T-helper 17 cell (primary cell): ENCODE measurements at regions not wholly inside any gene's neighbourhood (a gene's known extent, or its start where the extent isn't known, plus 50 kb on each side); places are given as distances from the start of the nearest gene placed in this dataset.
A peak's percentile ranks its signal among the peaks of the same experiment; 100 is the strongest.

ENCODE experiments used
- ATAC-seq: fragments of 150-1000 bp; cut with Tn5 transposase; 2 replicates; pipeline ENCODE4 v1.10.0; 2021; ENCODE audit warnings: mild to moderate bottlenecking, moderate library complexity
- DNase-seq, 3 donors: peaks; one replicate each; pipeline versions ENCODE4 v3.0.0 to v3.0.0-alpha.2; 2020 to 2021
- H3K9me3 ChIP-seq: one replicate; pipeline ENCODE4 v1.7.0; 2013; ENCODE audit warnings: low read length, mild to moderate bottlenecking; ENCODE audit not compliant: control insufficient read depth, poor library complexity, severe bottlenecking
- H3K27ac Mint-ChIP-seq: one replicate; pipeline ENCODE4 v1.8.0; 2022; ENCODE audit warnings: mild to moderate bottlenecking, moderate library complexity, mixed read lengths
- H3K27me3 Mint-ChIP-seq: one replicate; pipeline ENCODE4 v1.8.0; 2022; ENCODE audit warnings: mixed read lengths
- H3K36me3 Mint-ChIP-seq: one replicate; pipeline ENCODE4 v1.8.0; 2022; ENCODE audit warnings: low read depth, mixed read lengths
- H3K4me1 Mint-ChIP-seq: one replicate; pipeline ENCODE4 v1.8.0; 2022; ENCODE audit warnings: mild to moderate bottlenecking, mixed read lengths
- H3K4me3 Mint-ChIP-seq: one replicate; pipeline ENCODE4 v1.8.0; 2022; ENCODE audit warnings: mild to moderate bottlenecking, moderate library complexity, mixed read lengths

GRCh38 chr1:213750231-213751063, 237.3 kb upstream of the PROX1 start:
- H3K4me1 Mint-ChIP-seq, result no peaks in the 10 kb centered on the region
- no peaks in the 10 kb centered on the region for H3K36me3 Mint-ChIP-seq
- no peaks in the 10 kb centered on the region for H3K9me3 ChIP-seq
- ATAC-seq (no peak), DNase-seq (no peak)
- H3K27ac Mint-ChIP-seq, result no peak overlapping the region
- no peak overlapping the region for H3K4me3 Mint-ChIP-seq
- no peaks in the 10 kb centered on the region for H3K27me3 Mint-ChIP-seq

GRCh38 chr1:213751064-213751397, 236.7 kb upstream of the PROX1 start:
- Mint-ChIP-seq H3K4me1 (no peaks in the 10 kb centered on the region), H3K4me3 (no peak overlapping the region), H3K27me3 (no peaks in the 10 kb centered on the region), H3K36me3 (no peaks in the 10 kb centered on the region), H3K27ac (no peak overlapping the region)
- no peak for ATAC-seq
- no peaks in the 10 kb centered on the region for H3K9me3 ChIP-seq
- DNase-seq, result no peak

- no peaks in the 10 kb centered on the region for H3K4me1 Mint-ChIP-seq
- H3K36me3 Mint-ChIP-seq, result no peaks in the 10 kb centered on the region
- no peak overlapping the region for H3K27ac Mint-ChIP-seq
- H3K4me3 Mint-ChIP-seq, result no peak overlapping the region
- no peaks in the 10 kb centered on the region for H3K9me3 ChIP-seq
- ATAC-seq, result no peak
- no peaks in the 10 kb centered on the region for H3K27me3 Mint-ChIP-seq
- DNase-seq, result no peak
These were observed 228.2 kb upstream of the PROX1 start for GRCh38 chr1:213759359-213760181.

DNA sequence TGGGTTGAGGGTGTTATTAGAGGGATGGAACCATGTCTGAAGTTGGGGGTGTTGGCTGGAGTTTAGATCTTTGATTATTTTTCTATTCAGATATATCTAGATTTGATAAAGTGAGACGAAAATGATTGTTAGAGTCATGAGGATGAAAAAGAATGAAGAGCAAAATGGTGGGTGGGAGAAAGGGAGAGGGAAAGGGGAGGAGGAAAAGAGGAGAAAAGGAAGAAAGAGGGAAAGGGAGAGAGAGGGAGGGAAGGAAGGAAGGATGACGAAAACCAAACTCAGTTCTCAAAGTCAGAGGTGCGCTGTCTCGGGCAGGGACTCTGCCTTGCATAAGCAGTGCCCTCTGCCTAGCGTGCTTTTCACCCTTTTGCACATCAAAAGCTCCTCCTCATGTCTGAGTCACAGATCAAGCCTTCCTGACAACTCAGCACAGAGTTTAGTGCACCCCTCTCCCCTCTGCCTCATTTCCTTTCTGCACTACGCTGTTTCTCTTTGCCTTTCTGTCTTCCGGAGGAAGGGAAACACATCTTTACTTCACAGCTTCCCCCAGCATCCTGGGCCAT, 225.8 kb upstream of the PROX1 start:
- no peaks in the 10 kb centered on the region for H3K36me3 Mint-ChIP-seq
- H3K27ac Mint-ChIP-seq, result no peak overlapping the region
- H3K9me3 ChIP-seq, result no peaks in the 10 kb centered on the region
- DNase-seq, result no peak
- H3K27me3 Mint-ChIP-seq, result no peaks in the 10 kb centered on the region
- H3K4me1 Mint-ChIP-seq, result no peaks in the 10 kb centered on the region
- peak overlapping the region; percentile 22 for H3K4me3 Mint-ChIP-seq
- peak; percentile 73 for ATAC-seq

- H3K4me3 Mint-ChIP-seq, result no peak overlapping the region
- no peaks in the 10 kb centered on the region for H3K9me3 ChIP-seq
- no peaks in the 10 kb centered on the region for H3K27me3 Mint-ChIP-seq
- H3K4me1 Mint-ChIP-seq, result no peaks in the 10 kb centered on the region
- ATAC-seq (no peak), DNase-seq (no peak)
- H3K27ac Mint-ChIP-seq, result no peak overlapping the region
- no peaks in the 10 kb centered on the region for H3K36me3 Mint-ChIP-seq
These were observed 220.1 kb upstream of the PROX1 start for GRCh38 chr1:213767683-213768082.

- Mint-ChIP-seq H3K27me3 (no peaks in the 10 kb centered on the region), H3K4me1 (no peaks in the 10 kb centered on the region), H3K36me3 (no peaks in the 10 kb centered on the region), H3K27ac (no peak overlapping the region), H3K4me3 (no peak overlapping the region)
- ATAC-seq, result no peak
- H3K9me3 ChIP-seq, result no peaks in the 10 kb centered on the region
- no peak for DNase-seq
These were observed 215.4 kb upstream of the PROX1 start for GRCh38 chr1:213772128-213773063.

DNA sequence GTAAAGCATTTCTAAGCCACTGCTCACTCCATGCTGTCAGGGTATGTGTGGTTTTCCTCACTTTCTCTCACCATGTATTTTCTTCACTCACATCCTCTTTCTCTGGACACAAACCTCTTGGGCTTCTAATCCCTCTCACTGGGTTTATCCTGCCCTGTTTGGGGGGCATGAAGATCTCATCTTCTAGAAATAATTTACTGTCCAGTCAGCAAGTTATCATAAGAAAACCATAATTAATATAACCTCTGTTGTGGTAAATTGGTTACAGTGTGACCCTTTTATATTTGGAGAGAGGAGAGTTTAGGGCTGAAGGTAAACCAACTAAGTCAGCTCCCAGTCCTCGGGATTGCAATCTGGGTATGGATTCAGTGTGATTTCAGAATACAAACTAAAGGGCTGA, 213.8 kb upstream of the PROX1 start:
- H3K9me3 ChIP-seq, result no peaks in the 10 kb centered on the region
- no peaks in the 10 kb centered on the region for H3K4me1 Mint-ChIP-seq
- no peak overlapping the region for H3K4me3 Mint-ChIP-seq
- no peak overlapping the region for H3K27ac Mint-ChIP-seq
- H3K36me3 Mint-ChIP-seq, result no peaks in the 10 kb centered on the region
- no peak for ATAC-seq
- no peak for DNase-seq
- H3K27me3 Mint-ChIP-seq, result no peaks in the 10 kb centered on the region

DNA sequence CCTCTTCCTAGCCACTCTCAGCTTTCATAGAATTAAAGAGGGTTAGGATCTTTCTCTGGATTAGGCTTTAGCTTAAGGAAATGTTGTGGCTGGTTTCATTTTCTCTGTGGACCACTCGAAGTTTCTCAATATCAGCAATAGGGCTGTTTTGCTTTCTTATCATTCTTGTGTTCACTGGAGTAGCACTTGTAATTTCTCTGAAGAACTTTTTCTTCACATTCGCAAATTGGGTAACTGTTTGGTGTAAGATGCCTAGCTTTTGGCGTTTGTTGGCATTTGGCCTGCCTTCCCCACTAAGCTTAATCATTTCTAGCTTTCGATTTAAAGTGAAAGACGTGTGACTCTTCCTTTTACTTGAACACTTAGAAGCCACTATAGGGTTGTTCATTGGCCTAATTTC, 210.8 kb upstream of the PROX1 start:
- DNase-seq (no peak), ATAC-seq (no peak)
- Mint-ChIP-seq H3K27ac (no peak overlapping the region), H3K4me1 (no peaks in the 10 kb centered on the region), H3K27me3 (no peaks in the 10 kb centered on the region), H3K36me3 (no peaks in the 10 kb centered on the region), H3K4me3 (no peak overlapping the region)
- no peaks in the 10 kb centered on the region for H3K9me3 ChIP-seq

GRCh38 chr1:213779228-213779627, 208.5 kb upstream of the PROX1 start:
- Mint-ChIP-seq H3K27ac (no peak overlapping the region), H3K4me1 (no peaks in the 10 kb centered on the region), H3K4me3 (no peak overlapping the region), H3K36me3 (no peaks in the 10 kb centered on the region), H3K27me3 (no peaks in the 10 kb centered on the region)
- DNase-seq, result no peak
- H3K9me3 ChIP-seq, result no peaks in the 10 kb centered on the region
- ATAC-seq, result no peak

DNA sequence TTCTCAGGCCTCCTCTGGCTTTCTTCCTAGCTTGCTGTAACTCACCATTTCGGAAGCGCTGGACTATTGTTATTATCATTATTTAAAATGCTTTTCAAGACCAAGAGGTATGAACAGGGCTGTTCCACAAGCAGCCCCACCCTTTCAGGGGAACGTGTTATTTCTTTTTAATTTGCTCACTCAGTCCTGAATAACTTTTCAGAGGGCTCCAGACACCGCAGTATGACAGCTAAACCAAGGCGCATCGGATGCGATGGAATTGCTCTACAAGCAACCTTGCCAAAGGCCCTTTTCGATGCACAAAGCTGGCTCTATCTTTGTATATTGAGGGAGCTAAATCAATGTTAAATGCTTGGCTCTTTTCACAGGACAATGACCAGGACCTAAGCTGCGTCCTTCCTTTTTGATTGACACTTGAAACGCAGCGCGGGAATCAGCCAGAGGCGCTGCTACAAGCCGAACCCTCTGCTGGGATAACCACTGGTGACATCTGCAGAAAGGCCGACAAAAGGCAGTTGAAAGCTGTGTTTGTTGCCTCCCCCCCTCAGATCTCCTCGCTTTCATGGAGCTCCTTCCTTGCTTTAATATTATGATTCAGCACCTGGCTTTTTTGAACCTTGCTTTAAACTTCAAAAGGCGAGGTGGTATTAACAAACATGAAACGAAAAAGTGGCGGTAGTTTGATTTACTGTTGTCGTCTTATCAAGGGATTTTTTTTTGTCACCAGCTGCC, 204.7 kb upstream of the PROX1 start:
- ATAC-seq, result no peak
- H3K27me3 Mint-ChIP-seq, result no peaks in the 10 kb centered on the region
- no peak overlapping the region for H3K27ac Mint-ChIP-seq
- H3K4me1 Mint-ChIP-seq, result no peaks in the 10 kb centered on the region
- H3K4me3 Mint-ChIP-seq, result no peak overlapping the region
- no peaks in the 10 kb centered on the region for H3K36me3 Mint-ChIP-seq
- DNase-seq, result no peak
- H3K9me3 ChIP-seq, result no peaks in the 10 kb centered on the region

DNA sequence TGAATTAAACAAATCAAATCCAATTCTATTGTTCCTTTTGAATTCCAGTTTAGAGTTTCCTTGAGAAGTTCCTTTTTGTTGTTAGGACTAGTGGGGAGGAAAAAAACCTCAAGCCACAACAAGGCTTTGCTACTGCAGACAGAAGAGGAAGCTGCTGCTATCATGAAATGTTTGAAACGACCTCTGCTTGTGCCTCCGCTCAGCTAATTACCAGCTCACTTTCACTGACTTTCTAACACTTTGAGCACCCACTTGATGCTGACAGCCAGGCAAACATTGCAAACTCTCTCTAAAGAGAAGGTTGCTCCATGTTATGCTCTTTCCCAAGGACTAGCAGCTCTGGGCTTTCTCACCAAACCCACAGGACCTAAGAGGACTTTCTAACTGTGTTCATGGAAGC, 203.9 kb upstream of the PROX1 start:
- H3K4me3 Mint-ChIP-seq, result no peak overlapping the region
- no peak overlapping the region for H3K27ac Mint-ChIP-seq
- no peak for ATAC-seq
- H3K4me1 Mint-ChIP-seq, result no peaks in the 10 kb centered on the region
- H3K27me3 Mint-ChIP-seq, result no peaks in the 10 kb centered on the region
- H3K36me3 Mint-ChIP-seq, result no peaks in the 10 kb centered on the region
- DNase-seq, result no peak
- H3K9me3 ChIP-seq, result no peaks in the 10 kb centered on the region

- ATAC-seq, result no peak
- no peaks in the 10 kb centered on the region for H3K36me3 Mint-ChIP-seq
These were observed 201.1 kb upstream of the PROX1 start for GRCh38 chr1:213786683-213787082.

More at GRCh38 chr1:213786683-213787082, 201.1 kb upstream of the PROX1 start:
- Mint-ChIP-seq H3K27ac (no peak overlapping the region), H3K4me3 (no peak overlapping the region), H3K4me1 (no peaks in the 10 kb centered on the region), H3K27me3 (no peaks in the 10 kb centered on the region)
- H3K9me3 ChIP-seq, result no peaks in the 10 kb centered on the region
- DNase-seq, result no peak
